GM20000 (cell line): ENCODE measurements at regions not wholly inside any gene's neighbourhood (a gene's known extent, or its start where the extent isn't known, plus 50 kb on each side); places are given as distances from the start of the nearest gene placed in this dataset.

Experiments
- DNase-seq: peaks from one replicate; pipeline ENCODE4 v3.0.0; 2012; ENCODE audit warnings: low spot score
- TF ChIP-seq, protein P1 (sequence below): IDR thresholded peaks from 2 replicates; pipeline ENCODE4 v1.5.1; 2012; ENCODE audit warnings: mild to moderate bottlenecking, control low read depth; ENCODE audit errors: extremely low read depth, missing control alignments

DNA sequence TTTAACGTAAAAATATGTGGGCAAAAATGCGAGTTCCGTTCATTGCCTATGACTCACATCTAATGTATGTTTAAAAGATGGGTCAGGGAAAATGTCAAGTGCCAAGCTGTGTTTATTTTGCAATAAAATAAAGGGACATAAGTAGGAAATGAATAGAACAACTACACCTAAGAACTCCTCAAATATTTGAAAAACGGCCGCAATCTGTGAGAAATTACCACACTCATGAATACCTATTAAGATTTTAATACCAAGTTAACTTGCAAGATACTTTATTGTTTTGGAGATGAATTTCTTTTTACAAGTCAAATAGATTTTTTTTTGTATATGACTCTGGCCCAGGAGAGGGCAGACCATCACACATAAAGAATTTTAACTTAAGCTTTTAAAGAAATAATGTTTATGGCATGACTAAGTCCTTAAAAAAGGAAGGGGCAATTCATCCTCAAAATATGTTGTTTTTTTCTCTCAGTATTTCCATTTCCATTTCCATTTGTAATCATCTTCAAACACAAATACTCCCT is 152.7 kb downstream of the SUCNR1 start:
- no peak for DNase-seq
- TF ChIP-seq, protein P1, sequence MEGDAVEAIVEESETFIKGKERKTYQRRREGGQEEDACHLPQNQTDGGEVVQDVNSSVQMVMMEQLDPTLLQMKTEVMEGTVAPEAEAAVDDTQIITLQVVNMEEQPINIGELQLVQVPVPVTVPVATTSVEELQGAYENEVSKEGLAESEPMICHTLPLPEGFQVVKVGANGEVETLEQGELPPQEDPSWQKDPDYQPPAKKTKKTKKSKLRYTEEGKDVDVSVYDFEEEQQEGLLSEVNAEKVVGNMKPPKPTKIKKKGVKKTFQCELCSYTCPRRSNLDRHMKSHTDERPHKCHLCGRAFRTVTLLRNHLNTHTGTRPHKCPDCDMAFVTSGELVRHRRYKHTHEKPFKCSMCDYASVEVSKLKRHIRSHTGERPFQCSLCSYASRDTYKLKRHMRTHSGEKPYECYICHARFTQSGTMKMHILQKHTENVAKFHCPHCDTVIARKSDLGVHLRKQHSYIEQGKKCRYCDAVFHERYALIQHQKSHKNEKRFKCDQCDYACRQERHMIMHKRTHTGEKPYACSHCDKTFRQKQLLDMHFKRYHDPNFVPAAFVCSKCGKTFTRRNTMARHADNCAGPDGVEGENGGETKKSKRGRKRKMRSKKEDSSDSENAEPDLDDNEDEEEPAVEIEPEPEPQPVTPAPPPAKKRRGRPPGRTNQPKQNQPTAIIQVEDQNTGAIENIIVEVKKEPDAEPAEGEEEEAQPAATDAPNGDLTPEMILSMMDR, result no peak

- DNase-seq, result no peak
- TF ChIP-seq, protein P1, result no peak
These were observed 156.9 kb downstream of the SUCNR1 start for GRCh38 chr3:152030320-152030719.

- TF ChIP-seq, protein P1, result no peak
- no peak for DNase-seq
These were observed 157.9 kb downstream of the SUCNR1 start for GRCh38 chr3:152031321-152031720.

DNA sequence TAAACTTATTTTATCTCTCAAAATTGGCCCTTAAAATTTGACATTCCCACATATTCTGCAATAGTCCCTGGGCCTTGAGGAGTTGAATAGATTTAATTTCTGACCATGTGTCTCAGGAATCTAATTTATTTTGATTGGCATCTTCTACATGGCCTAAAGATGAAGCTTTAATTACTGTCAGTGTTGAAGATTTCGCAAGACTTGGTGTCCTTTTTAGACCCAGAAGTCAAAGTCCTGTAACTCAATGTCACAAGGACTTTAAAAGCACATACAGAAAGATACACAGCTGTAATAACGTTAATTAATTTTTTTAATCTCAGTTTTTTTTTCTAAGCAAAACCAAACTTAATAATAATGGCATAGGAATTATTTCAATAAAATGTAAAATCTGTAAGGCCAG is 163.9 kb downstream of the SUCNR1 start:
- TF ChIP-seq, protein P1, result no peak
- no peak for DNase-seq

DNA sequence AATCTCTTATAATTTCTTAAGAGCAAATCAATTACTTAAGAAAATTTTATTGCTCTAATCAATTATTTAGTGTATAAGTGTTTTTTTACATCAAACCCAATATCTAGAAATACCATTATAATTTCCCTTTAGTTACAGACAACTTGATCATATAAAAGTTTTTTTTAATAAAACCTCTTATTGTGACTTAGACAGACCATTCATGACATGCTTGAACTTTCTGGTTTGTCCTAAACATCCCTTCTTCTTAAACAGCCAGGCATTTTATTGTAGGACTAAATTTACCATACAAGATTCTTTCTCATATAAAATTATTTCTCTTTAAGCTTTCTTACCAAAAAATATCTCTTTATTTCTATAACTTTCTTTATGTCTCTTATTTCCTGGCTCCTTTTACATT is 164.5 kb downstream of the SUCNR1 start:
- TF ChIP-seq, protein P1, result no peak
- DNase-seq, result no peak

DNA sequence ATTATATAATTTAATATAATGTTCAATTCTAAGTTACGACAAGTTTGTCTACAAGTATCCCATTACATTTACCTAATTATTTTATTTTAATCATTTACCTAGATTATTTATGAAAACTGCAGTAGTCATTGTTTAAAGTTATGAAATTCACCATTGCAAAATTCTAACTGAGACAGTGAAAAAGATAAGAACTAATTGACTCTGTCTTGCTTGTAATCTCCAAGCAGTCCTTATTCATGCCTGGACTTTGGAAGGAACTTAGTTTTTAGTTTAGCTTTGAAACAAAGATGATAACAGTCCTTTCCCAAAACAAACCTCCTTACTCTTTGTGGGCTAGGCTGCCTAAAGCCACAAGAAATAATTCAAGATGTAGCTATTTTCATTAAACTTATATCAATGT is 165.0 kb downstream of the SUCNR1 start:
- TF ChIP-seq, protein P1, result no peak
- no peak for DNase-seq

- TF ChIP-seq, protein P1, result no peak
- DNase-seq, result peak; percentile 14
These were observed 166.4 kb downstream of the SUCNR1 start for GRCh38 chr3:152039887-152040286.
